Neural cell (in vitro differentiated cells): ENCODE measurements at regions not wholly inside any gene's neighbourhood (a gene's known extent, or its start where the extent isn't known, plus 50 kb on each side); places are given as distances from the start of the nearest gene placed in this dataset.
A peak's percentile ranks its signal among the peaks of the same experiment; 100 is the strongest.

Experiments
- H2AFZ ChIP-seq: fragments of 200-600, 300-800 bp; sonication (generic), shearing (Covaris generic); 2 replicates; pipeline ENCODE4 v1.6.0; 2014; ENCODE audit warnings: low read depth, mild to moderate bottlenecking, antibody characterized with exemption, low read length, moderate library complexity
- H3F3A ChIP-seq: fragments of 200-600 bp; shearing (Covaris generic); 2 replicates; pipeline ENCODE4 v1.6.1; 2016; ENCODE audit warnings: mild to moderate bottlenecking, moderate library complexity, mixed read lengths, antibody characterized with exemption, low read length; ENCODE audit not compliant: insufficient read depth, poor library complexity, severe bottlenecking
- H3K27ac ChIP-seq: fragments of 200-600, 300-800 bp; sonication (generic), shearing (Covaris generic); 2 replicates; pipeline ENCODE4 v1.5.1; 2014; ENCODE audit warnings: mild to moderate bottlenecking, low read length, moderate library complexity
- H3K27me3 ChIP-seq: fragments of 300-800, 200-600 bp; sonication (generic), shearing (Covaris generic); 2 replicates; pipeline ENCODE4 v1.6.0; 2014; ENCODE audit warnings: mild to moderate bottlenecking, low read depth, low read length, moderate library complexity; ENCODE audit not compliant: insufficient read depth
- H3K36me3 ChIP-seq: fragments of 300-800, 200-600 bp; sonication (generic), shearing (Covaris generic); 2 replicates; pipeline ENCODE4 v1.5.1; 2014; ENCODE audit warnings: mild to moderate bottlenecking, antibody characterized with exemption, low read length, moderate library complexity; ENCODE audit not compliant: insufficient read depth
- H3K4me2 ChIP-seq: fragments of 300-800, 200-600 bp; sonication (generic), shearing (Covaris generic); 2 replicates; pipeline ENCODE4 v1.6.0; 2014; ENCODE audit warnings: mild to moderate bottlenecking, low read length
- H3K4me3 ChIP-seq: fragments of 300-800, 200-600 bp; sonication (generic), shearing (Covaris generic); 2 replicates; pipeline ENCODE4 v1.5.1; 2014; ENCODE audit warnings: mild to moderate bottlenecking, low read length, moderate library complexity
- H3K79me2 ChIP-seq: fragments of 200-600 bp; shearing (Covaris generic); replicated peaks from 2 replicates; pipeline ENCODE4 v1.6.0; 2014; ENCODE audit warnings: mild to moderate bottlenecking, low read length, moderate library complexity; ENCODE audit not compliant: insufficient read depth
- H3K9ac ChIP-seq: fragments of 300-800, 200-600 bp; sonication (generic), shearing (Covaris generic); 2 replicates; pipeline ENCODE4 v1.6.1; 2016; ENCODE audit warnings: mild to moderate bottlenecking, low read length, mixed read lengths
- H3K9me2 ChIP-seq: fragments of 200-600 bp; shearing (Covaris generic); 2 replicates; pipeline ENCODE4 v1.6.1; 2016; ENCODE audit warnings: mild to moderate bottlenecking, low read length, mixed read lengths; ENCODE audit not compliant: insufficient read depth
- H3K9me3 ChIP-seq: fragments of 200-600, 300-800 bp; sonication (generic), shearing (Covaris generic); 2 replicates; pipeline ENCODE4 v1.6.1; 2016; ENCODE audit warnings: mild to moderate bottlenecking, mixed run types, low read length, moderate library complexity, mixed read lengths
- H4K20me1 ChIP-seq: fragments of 200-600 bp; shearing (Covaris generic); 2 replicates; pipeline ENCODE4 v1.6.1; 2016; ENCODE audit warnings: mild to moderate bottlenecking, mixed run types; ENCODE audit not compliant: insufficient read depth
- EP300 ChIP-seq: fragments of 450-650 bp; conservative IDR thresholded peaks from 2 replicates; pipeline ENCODE4 v1.6.1; 2014; ENCODE audit warnings: antibody characterized with exemption, mild to moderate bottlenecking, moderate library complexity; ENCODE audit not compliant: poor library complexity, severe bottlenecking
- EZH2 ChIP-seq: fragments of 200-600, 300-800 bp; shearing (Covaris generic), sonication (generic); IDR thresholded peaks from 2 replicates; pipeline ENCODE4 v1.6.1; 2014; ENCODE audit warnings: antibody characterized with exemption, low read length, borderline replicate concordance, mild to moderate bottlenecking; ENCODE audit not compliant: insufficient read depth, poor library complexity, severe bottlenecking
- MXI1 ChIP-seq: fragments of 450-650 bp; conservative IDR thresholded peaks from 2 replicates; pipeline ENCODE4 v1.6.1; 2014; ENCODE audit warnings: antibody characterized with exemption, mild to moderate bottlenecking; ENCODE audit not compliant: poor library complexity, severe bottlenecking
- POLR2AphosphoS5 ChIP-seq: IDR thresholded peaks from 2 replicates; pipeline ENCODE4 v1.6.1; 2012
- RAD21 ChIP-seq: fragments of 450-650 bp; conservative IDR thresholded peaks from 2 replicates; pipeline ENCODE4 v1.6.1; 2014; ENCODE audit warnings: antibody characterized with exemption, mild to moderate bottlenecking, moderate library complexity
- SMC3 ChIP-seq: fragments of 450-650 bp; conservative IDR thresholded peaks from 2 replicates; pipeline ENCODE4 v1.6.1; 2014; ENCODE audit warnings: antibody characterized with exemption, mild to moderate bottlenecking, moderate library complexity; ENCODE audit not compliant: poor library complexity
- TAF1 ChIP-seq: IDR thresholded peaks from 2 replicates; pipeline ENCODE4 v1.6.1; 2012; ENCODE audit warnings: low read depth
- TF ChIP-seq, protein P1 (sequence below): fragments of 450-650 bp; IDR thresholded peaks from 2 replicates; pipeline ENCODE4 v1.5.1; 2014; ENCODE audit warnings: antibody characterized with exemption, mild to moderate bottlenecking, moderate library complexity; ENCODE audit not compliant: poor library complexity, severe bottlenecking
- TF ChIP-seq, protein P2 (sequence below): IDR thresholded peaks from 2 replicates; pipeline ENCODE4 v1.6.1; 2012; ENCODE audit warnings: borderline replicate concordance

- H4K20me1 ChIP-seq = no peaks in the 10 kb centered on the region
- no peaks in the 10 kb centered on the region for H3K79me2 ChIP-seq
- H3K36me3 ChIP-seq = no peaks in the 10 kb centered on the region
- no peak overlapping the region for H3K9ac ChIP-seq
- no peaks in the 10 kb centered on the region for H3K27me3 ChIP-seq
- H3K4me3 ChIP-seq = no peak overlapping the region
- no peak overlapping the region for H3K4me2 ChIP-seq
- TF ChIP-seq EZH2 (no peak), RAD21 (no peak), EP300 (no peak), TAF1 (no peak), POLR2AphosphoS5 (no peak), MXI1 (no peak), SMC3 (no peak)
- TF ChIP-seq, protein P1, sequence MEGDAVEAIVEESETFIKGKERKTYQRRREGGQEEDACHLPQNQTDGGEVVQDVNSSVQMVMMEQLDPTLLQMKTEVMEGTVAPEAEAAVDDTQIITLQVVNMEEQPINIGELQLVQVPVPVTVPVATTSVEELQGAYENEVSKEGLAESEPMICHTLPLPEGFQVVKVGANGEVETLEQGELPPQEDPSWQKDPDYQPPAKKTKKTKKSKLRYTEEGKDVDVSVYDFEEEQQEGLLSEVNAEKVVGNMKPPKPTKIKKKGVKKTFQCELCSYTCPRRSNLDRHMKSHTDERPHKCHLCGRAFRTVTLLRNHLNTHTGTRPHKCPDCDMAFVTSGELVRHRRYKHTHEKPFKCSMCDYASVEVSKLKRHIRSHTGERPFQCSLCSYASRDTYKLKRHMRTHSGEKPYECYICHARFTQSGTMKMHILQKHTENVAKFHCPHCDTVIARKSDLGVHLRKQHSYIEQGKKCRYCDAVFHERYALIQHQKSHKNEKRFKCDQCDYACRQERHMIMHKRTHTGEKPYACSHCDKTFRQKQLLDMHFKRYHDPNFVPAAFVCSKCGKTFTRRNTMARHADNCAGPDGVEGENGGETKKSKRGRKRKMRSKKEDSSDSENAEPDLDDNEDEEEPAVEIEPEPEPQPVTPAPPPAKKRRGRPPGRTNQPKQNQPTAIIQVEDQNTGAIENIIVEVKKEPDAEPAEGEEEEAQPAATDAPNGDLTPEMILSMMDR = no peak
- TF ChIP-seq, protein P2, sequence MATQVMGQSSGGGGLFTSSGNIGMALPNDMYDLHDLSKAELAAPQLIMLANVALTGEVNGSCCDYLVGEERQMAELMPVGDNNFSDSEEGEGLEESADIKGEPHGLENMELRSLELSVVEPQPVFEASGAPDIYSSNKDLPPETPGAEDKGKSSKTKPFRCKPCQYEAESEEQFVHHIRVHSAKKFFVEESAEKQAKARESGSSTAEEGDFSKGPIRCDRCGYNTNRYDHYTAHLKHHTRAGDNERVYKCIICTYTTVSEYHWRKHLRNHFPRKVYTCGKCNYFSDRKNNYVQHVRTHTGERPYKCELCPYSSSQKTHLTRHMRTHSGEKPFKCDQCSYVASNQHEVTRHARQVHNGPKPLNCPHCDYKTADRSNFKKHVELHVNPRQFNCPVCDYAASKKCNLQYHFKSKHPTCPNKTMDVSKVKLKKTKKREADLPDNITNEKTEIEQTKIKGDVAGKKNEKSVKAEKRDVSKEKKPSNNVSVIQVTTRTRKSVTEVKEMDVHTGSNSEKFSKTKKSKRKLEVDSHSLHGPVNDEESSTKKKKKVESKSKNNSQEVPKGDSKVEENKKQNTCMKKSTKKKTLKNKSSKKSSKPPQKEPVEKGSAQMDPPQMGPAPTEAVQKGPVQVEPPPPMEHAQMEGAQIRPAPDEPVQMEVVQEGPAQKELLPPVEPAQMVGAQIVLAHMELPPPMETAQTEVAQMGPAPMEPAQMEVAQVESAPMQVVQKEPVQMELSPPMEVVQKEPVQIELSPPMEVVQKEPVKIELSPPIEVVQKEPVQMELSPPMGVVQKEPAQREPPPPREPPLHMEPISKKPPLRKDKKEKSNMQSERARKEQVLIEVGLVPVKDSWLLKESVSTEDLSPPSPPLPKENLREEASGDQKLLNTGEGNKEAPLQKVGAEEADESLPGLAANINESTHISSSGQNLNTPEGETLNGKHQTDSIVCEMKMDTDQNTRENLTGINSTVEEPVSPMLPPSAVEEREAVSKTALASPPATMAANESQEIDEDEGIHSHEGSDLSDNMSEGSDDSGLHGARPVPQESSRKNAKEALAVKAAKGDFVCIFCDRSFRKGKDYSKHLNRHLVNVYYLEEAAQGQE = no peak
- no peaks in the 10 kb centered on the region for H3K9me3 ChIP-seq
- H2AFZ ChIP-seq = no peak overlapping the region
- H3K27ac ChIP-seq = no peak overlapping the region
- H3F3A ChIP-seq = no peaks in the 10 kb centered on the region
- H3K9me2 ChIP-seq = no peaks in the 10 kb centered on the region
Observed at GRCh38 chr18:45202061-45202460, 413.2 kb upstream of the SLC14A2 start.

DNA sequence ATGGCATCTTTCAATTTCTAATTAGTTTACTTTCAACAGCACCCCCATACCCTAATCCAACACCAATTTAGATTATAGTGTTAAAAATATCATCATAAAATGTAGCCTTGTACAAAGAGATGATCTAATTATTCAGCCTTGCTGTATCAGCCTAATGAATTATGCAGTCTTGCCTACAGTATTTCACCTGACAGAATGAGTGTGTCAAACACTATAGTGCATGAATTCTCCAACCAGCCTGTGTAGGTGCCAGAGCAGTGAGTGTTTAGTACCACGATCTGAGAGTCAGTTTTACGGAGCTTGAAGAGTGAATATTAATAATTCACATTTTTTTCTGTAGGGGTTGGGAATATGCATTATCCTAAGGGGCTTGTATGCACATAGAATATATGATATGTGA lies 411.6 kb upstream of the SLC14A2 start:
- no peak overlapping the region for H3K4me3 ChIP-seq
- H4K20me1 ChIP-seq = no peaks in the 10 kb centered on the region
- H3K4me2 ChIP-seq = no peak overlapping the region
- TF ChIP-seq EP300 (no peak), MXI1 (no peak), SMC3 (no peak), RAD21 (no peak), EZH2 (no peak), POLR2AphosphoS5 (no peak), TAF1 (no peak)
- TF ChIP-seq, protein P1 = no peak
- TF ChIP-seq, protein P2 = no peak
- H3K9me3 ChIP-seq = no peaks in the 10 kb centered on the region
- H3K27ac ChIP-seq = peak overlapping the region; percentile 37
- H3K9ac ChIP-seq = no peak overlapping the region
- H3K79me2 ChIP-seq = no peaks in the 10 kb centered on the region
- H3K27me3 ChIP-seq = no peaks in the 10 kb centered on the region
- no peak overlapping the region for H2AFZ ChIP-seq
- no peaks in the 10 kb centered on the region for H3K9me2 ChIP-seq
- no peaks in the 10 kb centered on the region for H3K36me3 ChIP-seq
- H3F3A ChIP-seq = no peaks in the 10 kb centered on the region
